NB4 (cell line): ENCODE measurements at regions not wholly inside any gene's neighbourhood (a gene's known extent, or its start where the extent isn't known, plus 50 kb on each side); places are given as distances from the start of the nearest gene placed in this dataset.

Source experiments
- DNase-seq: peaks from one replicate; pipeline ENCODE4 v3.0.0; 2010; ENCODE audit warnings: low read depth
- H3K4me3 ChIP-seq: one replicate; pipeline ENCODE4 v1.5.1; 2011; ENCODE audit warnings: mild to moderate bottlenecking, low read depth, low read length, moderate library complexity
- CTCF ChIP-seq: IDR thresholded peaks from one replicate; pipeline ENCODE4 v1.5.1; 2012; ENCODE audit warnings: low read depth, low read length
- MYC ChIP-seq: IDR thresholded peaks from 2 replicates; pipeline ENCODE4 v1.6.1; 2011; ENCODE audit warnings: low read depth, low read length
- POLR2A ChIP-seq: IDR thresholded peaks from 2 replicates; pipeline ENCODE4 v1.6.1; 2011; ENCODE audit warnings: mild to moderate bottlenecking; ENCODE audit not compliant: insufficient read length; ENCODE audit errors: extremely low read depth
- TF ChIP-seq, protein P1 (sequence below): IDR thresholded peaks from 2 replicates; pipeline ENCODE4 v1.6.1; 2011; ENCODE audit warnings: low read depth, low read length

GRCh38 chr3:144821583-144821982 lies 850.0 kb downstream of the DIPK2A start:
- DNase-seq = no peak
- no peak overlapping the region for H3K4me3 ChIP-seq
- no peak for TF ChIP-seq CTCF
- TF ChIP-seq, protein P1, sequence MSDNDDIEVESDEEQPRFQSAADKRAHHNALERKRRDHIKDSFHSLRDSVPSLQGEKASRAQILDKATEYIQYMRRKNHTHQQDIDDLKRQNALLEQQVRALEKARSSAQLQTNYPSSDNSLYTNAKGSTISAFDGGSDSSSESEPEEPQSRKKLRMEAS = no peak
- TF ChIP-seq MYC = no peak

- no peak for DNase-seq
- no peak for TF ChIP-seq MYC
- H3K4me3 ChIP-seq = no peak overlapping the region
These were observed 851.0 kb downstream of the DIPK2A start for GRCh38 chr3:144822671-144823070.

- DNase-seq = no peak
- H3K4me3 ChIP-seq = no peak overlapping the region
- no peak for TF ChIP-seq MYC
- no peak for TF ChIP-seq POLR2A
- TF ChIP-seq, protein P1 = no peak
- TF ChIP-seq CTCF = no peak
These were observed 860.5 kb downstream of the DIPK2A start for GRCh38 chr3:144831955-144832716.

- H3K4me3 ChIP-seq = no peak overlapping the region
- DNase-seq = no peak
- TF ChIP-seq MYC (no peak), POLR2A (no peak), CTCF (no peak)
- TF ChIP-seq, protein P1 = no peak
These were observed 868.4 kb downstream of the DIPK2A start for GRCh38 chr3:144839991-144840390.

DNA sequence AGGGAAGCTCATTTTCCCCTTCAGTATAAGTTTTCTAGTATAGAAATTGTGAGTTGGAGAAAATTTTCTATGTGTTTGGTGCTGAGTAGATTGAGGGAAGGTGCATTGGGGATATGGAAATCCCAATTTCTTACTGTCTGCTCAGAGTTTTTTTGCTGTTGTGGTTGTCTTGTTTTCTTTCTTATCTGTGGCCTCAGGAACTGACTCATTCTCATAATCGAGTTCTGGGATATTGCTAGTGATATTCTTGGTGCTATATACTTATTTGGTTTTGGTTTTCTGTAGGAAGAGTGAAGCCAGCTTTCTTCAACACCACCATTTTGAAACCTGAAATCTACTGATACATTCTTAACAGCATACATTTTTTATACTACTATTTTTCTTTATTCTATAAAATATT lies 869.2 kb downstream of the DIPK2A start:
- H3K4me3 ChIP-seq = no peak overlapping the region
- TF ChIP-seq POLR2A = no peak
- TF ChIP-seq, protein P1 = no peak
- no peak for TF ChIP-seq CTCF
- no peak for TF ChIP-seq MYC
- DNase-seq = no peak

- peak; percentile 9 for DNase-seq
- TF ChIP-seq, protein P1 = no peak
- TF ChIP-seq CTCF (peak; percentile 7), MYC (no peak), POLR2A (no peak)
- H3K4me3 ChIP-seq = no peak overlapping the region
These were observed 871.5 kb downstream of the DIPK2A start for GRCh38 chr3:144843099-144843498.
